ENCODE measurements at regions not wholly inside any gene's neighbourhood (a gene's known extent, or its start where the extent isn't known, plus 50 kb on each side); places are given as distances from the start of the nearest gene placed in this dataset.

DNA sequence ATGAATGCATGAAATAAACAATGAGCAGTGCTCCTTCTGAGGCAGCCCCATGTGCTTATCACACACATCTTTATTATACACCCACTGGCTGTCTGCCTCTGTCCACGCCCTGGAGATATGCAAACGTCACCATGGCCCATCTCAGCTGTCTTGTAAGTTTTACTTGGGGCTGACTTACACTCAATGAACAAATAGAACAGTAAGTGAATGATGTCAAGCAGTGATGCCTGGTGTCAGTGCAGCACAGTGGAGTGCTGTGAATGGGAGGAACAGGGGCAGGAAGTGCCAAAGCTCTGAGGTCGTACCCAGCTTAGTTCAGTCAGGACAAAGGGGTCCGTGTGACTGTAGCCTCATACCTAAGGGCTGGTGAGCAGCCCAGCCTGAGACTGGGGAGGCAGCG is 659.5 kb upstream of the HS6ST1 start:
- Mint-ChIP-seq H3K9me3 (ENCODE audit: unreplicated experiment) (no peaks in the 10 kb centered on the region), H3K27ac (ENCODE audit: unreplicated experiment) (no peak overlapping the region)
- TF ChIP-seq, protein P1, sequence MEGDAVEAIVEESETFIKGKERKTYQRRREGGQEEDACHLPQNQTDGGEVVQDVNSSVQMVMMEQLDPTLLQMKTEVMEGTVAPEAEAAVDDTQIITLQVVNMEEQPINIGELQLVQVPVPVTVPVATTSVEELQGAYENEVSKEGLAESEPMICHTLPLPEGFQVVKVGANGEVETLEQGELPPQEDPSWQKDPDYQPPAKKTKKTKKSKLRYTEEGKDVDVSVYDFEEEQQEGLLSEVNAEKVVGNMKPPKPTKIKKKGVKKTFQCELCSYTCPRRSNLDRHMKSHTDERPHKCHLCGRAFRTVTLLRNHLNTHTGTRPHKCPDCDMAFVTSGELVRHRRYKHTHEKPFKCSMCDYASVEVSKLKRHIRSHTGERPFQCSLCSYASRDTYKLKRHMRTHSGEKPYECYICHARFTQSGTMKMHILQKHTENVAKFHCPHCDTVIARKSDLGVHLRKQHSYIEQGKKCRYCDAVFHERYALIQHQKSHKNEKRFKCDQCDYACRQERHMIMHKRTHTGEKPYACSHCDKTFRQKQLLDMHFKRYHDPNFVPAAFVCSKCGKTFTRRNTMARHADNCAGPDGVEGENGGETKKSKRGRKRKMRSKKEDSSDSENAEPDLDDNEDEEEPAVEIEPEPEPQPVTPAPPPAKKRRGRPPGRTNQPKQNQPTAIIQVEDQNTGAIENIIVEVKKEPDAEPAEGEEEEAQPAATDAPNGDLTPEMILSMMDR (IDR thresholded peaks at IDR 0.05; ENCODE audit: insufficient read depth in 1 of 2, low read depth in 1 of 2, low read length in 1 of 2, severe bottlenecking in 1 of 2, unreplicated experiment in 1 of 2) = no peak

DNA sequence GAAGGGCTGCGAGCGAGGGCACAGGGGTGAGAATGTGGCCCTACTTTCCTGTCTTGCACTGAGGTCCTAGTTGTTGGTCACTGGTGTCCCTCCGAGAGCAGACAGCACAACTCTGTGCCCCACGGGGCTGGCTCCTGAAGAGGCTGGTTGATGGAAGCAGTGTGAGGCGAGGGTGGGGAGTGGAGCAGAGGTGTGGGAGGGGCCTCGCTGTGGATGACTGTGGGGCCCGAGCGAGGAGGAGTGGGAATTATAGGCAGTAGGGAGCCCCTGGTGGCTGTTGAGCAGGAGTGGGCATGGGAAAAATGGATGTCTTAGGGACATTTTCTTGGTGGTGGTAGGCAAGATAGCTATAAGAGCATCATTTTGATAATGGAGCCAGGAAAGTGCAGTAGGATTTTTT is 660.5 kb upstream of the HS6ST1 start:
- Histone ChIP-seq H3K4me1 (no peaks in the 10 kb centered on the region), H3K27me3 (replicated peaks; ENCODE audit: control insufficient read depth, insufficient read depth, low read length) (no peaks in the 10 kb centered on the region), H3K36me3 (ENCODE audit: control insufficient read depth, insufficient read depth, low read length) (no peaks in the 10 kb centered on the region), H3K9me3 (no peaks in the 10 kb centered on the region), H3K4me3 (ENCODE audit: low read depth, low read length) (no peak overlapping the region)
- Mint-ChIP-seq H3K4me1 (ENCODE audit: low read depth, unreplicated experiment) (peaks cover 10% of the 10 kb centered on the region), H3K27me3 (ENCODE audit: insufficient read depth, unreplicated experiment) (no peaks in the 10 kb centered on the region), H3K4me3 (ENCODE audit: unreplicated experiment) (no peak overlapping the region), H3K9me3 (ENCODE audit: unreplicated experiment) (no peaks in the 10 kb centered on the region), H3K27ac (ENCODE audit: unreplicated experiment) (no peak overlapping the region), H3K36me3 (ENCODE audit: insufficient read depth, unreplicated experiment) (no peaks in the 10 kb centered on the region)
- ChIA-PET CTCF (no interaction called here), POLR2A (no interaction called here)
- intact Hi-C loops (cut with micrococcal nuclease; ENCODE audit: unreplicated experiment) = no loop called here
- TF ChIP-seq, protein P1 (IDR thresholded peaks at IDR 0.05; ENCODE audit: insufficient read depth in 1 of 2, low read depth in 1 of 2, low read length in 1 of 2, severe bottlenecking in 1 of 2, unreplicated experiment in 1 of 2) = no peak
- DNase-seq = no peak
- BruUV-seq (replicated peaks) = no TSS peak

More for the DNA sequence above, 659.5 kb upstream of the HS6ST1 start:
- Histone ChIP-seq H3K27me3 (replicated peaks; ENCODE audit: control insufficient read depth, insufficient read depth, low read length) (no peaks in the 10 kb centered on the region), H3K4me1 (no peaks in the 10 kb centered on the region), H3K4me3 (ENCODE audit: low read depth, low read length) (no peak overlapping the region), H3K9me3 (no peaks in the 10 kb centered on the region), H3K36me3 (ENCODE audit: control insufficient read depth, insufficient read depth, low read length) (no peaks in the 10 kb centered on the region)
- Mint-ChIP-seq H3K4me3 (ENCODE audit: unreplicated experiment) (no peak overlapping the region), H3K4me1 (ENCODE audit: low read depth, unreplicated experiment) (peaks cover 10% of the 10 kb centered on the region), H3K27me3 (ENCODE audit: insufficient read depth, unreplicated experiment) (peaks cover 1% of the 10 kb centered on the region), H3K36me3 (ENCODE audit: insufficient read depth, unreplicated experiment) (no peaks in the 10 kb centered on the region)
- intact Hi-C loops (cut with micrococcal nuclease; ENCODE audit: unreplicated experiment) = no loop called here
- BruUV-seq (replicated peaks) = no TSS peak
- POLR2A ChIA-PET = no interaction called here
- no peak for DNase-seq
- CTCF ChIA-PET = no interaction called here

DNA sequence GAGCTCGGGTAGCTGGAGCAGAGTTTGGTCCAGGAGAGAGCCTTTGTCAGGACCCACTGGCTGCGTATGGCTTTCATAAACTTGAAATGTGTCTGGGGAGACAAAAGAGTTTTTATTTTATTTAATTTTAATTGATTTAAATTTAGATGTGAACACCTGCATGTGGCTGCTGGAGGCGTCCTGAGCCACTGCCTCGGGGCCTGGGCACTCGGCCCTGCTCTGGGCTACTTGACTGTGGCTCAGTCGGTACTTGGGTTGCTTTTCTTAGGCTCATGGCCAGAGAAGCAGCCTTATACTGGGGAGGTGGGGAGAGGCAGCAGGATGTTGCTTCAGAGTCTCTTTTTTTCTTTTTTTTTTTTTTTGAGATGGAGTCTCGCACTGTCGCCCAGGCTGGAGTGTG is 661.8 kb upstream of the HS6ST1 start:
- no peak for DNase-seq
- Histone ChIP-seq H3K4me3 (ENCODE audit: low read depth, low read length) (no peak overlapping the region), H3K36me3 (ENCODE audit: control insufficient read depth, insufficient read depth, low read length) (no peaks in the 10 kb centered on the region), H3K4me1 (no peaks in the 10 kb centered on the region), H3K27me3 (replicated peaks; ENCODE audit: control insufficient read depth, insufficient read depth, low read length) (no peaks in the 10 kb centered on the region), H3K9me3 (no peaks in the 10 kb centered on the region)
- TF ChIP-seq, protein P1 (IDR thresholded peaks at IDR 0.05; ENCODE audit: insufficient read depth in 1 of 2, low read depth in 1 of 2, low read length in 1 of 2, severe bottlenecking in 1 of 2, unreplicated experiment in 1 of 2) = no peak
- Mint-ChIP-seq H3K36me3 (ENCODE audit: insufficient read depth, unreplicated experiment) (no peaks in the 10 kb centered on the region), H3K27me3 (ENCODE audit: insufficient read depth, unreplicated experiment) (no peaks in the 10 kb centered on the region), H3K4me3 (ENCODE audit: unreplicated experiment) (no peak overlapping the region), H3K27ac (ENCODE audit: unreplicated experiment) (no peak overlapping the region), H3K4me1 (ENCODE audit: low read depth, unreplicated experiment) (peaks cover 10% of the 10 kb centered on the region), H3K9me3 (ENCODE audit: unreplicated experiment) (no peaks in the 10 kb centered on the region)
- intact Hi-C loops (cut with micrococcal nuclease; ENCODE audit: unreplicated experiment) = no loop called here
- ChIA-PET POLR2A (no interaction called here), CTCF (no interaction called here)
- BruUV-seq (replicated peaks) = no TSS peak

All from Caco-2 (cell line).